Activated naive CD8-positive, alpha-beta T cell treated with anti-CD3 and anti-CD28 coated beads for 36 hours (primary cell): ENCODE measurements at regions not wholly inside any gene's neighbourhood (a gene's known extent, or its start where the extent isn't known, plus 50 kb on each side); places are given as distances from the start of the nearest gene placed in this dataset.
"Not testable (repeated sequence)": the region's sequence is repeated elsewhere in the genome, so short reads cannot be mapped to it uniquely, and the experiment has no call there.

Experiments used
- DNase-seq: peaks from one replicate; pipeline ENCODE4 v3.0.0; 2021
- H3K27ac Mint-ChIP-seq: one replicate; pipeline ENCODE4 v1.8.0; 2022; ENCODE audit warnings: mild to moderate bottlenecking, moderate library complexity, mixed read lengths
- H3K27me3 Mint-ChIP-seq: one replicate; pipeline ENCODE4 v1.8.0; 2022; ENCODE audit warnings: mild to moderate bottlenecking, mixed read lengths
- H3K36me3 Mint-ChIP-seq: one replicate; pipeline ENCODE4 v1.8.0; 2021; ENCODE audit warnings: mild to moderate bottlenecking, mixed read lengths
- H3K4me1 Mint-ChIP-seq: one replicate; pipeline ENCODE4 v1.8.0; 2021; ENCODE audit warnings: mixed read lengths
- H3K4me3 Mint-ChIP-seq: one replicate; pipeline ENCODE4 v1.8.0; 2022; ENCODE audit warnings: mild to moderate bottlenecking, moderate library complexity, mixed read lengths
- H3K9me3 Mint-ChIP-seq: one replicate; pipeline ENCODE4 v1.8.0; 2022; ENCODE audit warnings: mixed read lengths

- not testable (repeated sequence) for H3K27me3 Mint-ChIP-seq, DNase-seq
Observed at GRCh38 chr6:57915300-57915699, 597.9 kb downstream of the PRIM2 start.

GRCh38 chr6:57942966-57943365 lies 625.5 kb downstream of the PRIM2 start:
- H3K4me1 Mint-ChIP-seq, H3K4me3 Mint-ChIP-seq, H3K27me3 Mint-ChIP-seq, H3K27ac Mint-ChIP-seq, H3K9me3 Mint-ChIP-seq, DNase-seq, H3K36me3 Mint-ChIP-seq: not testable (repeated sequence)

More at GRCh38 chr6:57915300-57915699, 597.9 kb downstream of the PRIM2 start:
- not testable (repeated sequence) for H3K9me3 Mint-ChIP-seq, H3K4me1 Mint-ChIP-seq, H3K27ac Mint-ChIP-seq, H3K36me3 Mint-ChIP-seq, H3K4me3 Mint-ChIP-seq

- H3K9me3 Mint-ChIP-seq, H3K27ac Mint-ChIP-seq, H3K4me3 Mint-ChIP-seq, DNase-seq, H3K27me3 Mint-ChIP-seq, H3K4me1 Mint-ChIP-seq: not testable (repeated sequence)
- H3K36me3 Mint-ChIP-seq: peaks cover 11% of the 10 kb centered on the region
Observed at GRCh38 chr6:57946084-57946768, 628.8 kb downstream of the PRIM2 start.

- not testable (repeated sequence) for H3K9me3 Mint-ChIP-seq, H3K4me1 Mint-ChIP-seq, H3K27me3 Mint-ChIP-seq, H3K4me3 Mint-ChIP-seq, H3K27ac Mint-ChIP-seq, DNase-seq
- H3K36me3 Mint-ChIP-seq: peaks cover 11% of the 10 kb centered on the region
Observed at GRCh38 chr6:57946769-57947091, 629.3 kb downstream of the PRIM2 start.

GRCh38 chr6:57948481-57948880 lies 631.1 kb downstream of the PRIM2 start:
- peaks cover 13% of the 10 kb centered on the region for H3K36me3 Mint-ChIP-seq

GRCh38 chr6:57950430-57950829 lies 633.0 kb downstream of the PRIM2 start:
- H3K27ac Mint-ChIP-seq, DNase-seq, H3K9me3 Mint-ChIP-seq, H3K4me3 Mint-ChIP-seq, H3K27me3 Mint-ChIP-seq, H3K4me1 Mint-ChIP-seq: not testable (repeated sequence)
- peaks cover 14% of the 10 kb centered on the region for H3K36me3 Mint-ChIP-seq

More at GRCh38 chr6:57948481-57948880, 631.1 kb downstream of the PRIM2 start:
- not testable (repeated sequence) for DNase-seq, H3K27ac Mint-ChIP-seq, H3K27me3 Mint-ChIP-seq, H3K9me3 Mint-ChIP-seq, H3K4me1 Mint-ChIP-seq, H3K4me3 Mint-ChIP-seq

- not testable (repeated sequence) for H3K4me1 Mint-ChIP-seq, DNase-seq, H3K36me3 Mint-ChIP-seq, H3K4me3 Mint-ChIP-seq, H3K27me3 Mint-ChIP-seq, H3K27ac Mint-ChIP-seq, H3K9me3 Mint-ChIP-seq
Observed at GRCh38 chr6:57966757-57967156, 649.3 kb downstream of the PRIM2 start.

- not testable (repeated sequence) for H3K9me3 Mint-ChIP-seq, H3K27ac Mint-ChIP-seq, DNase-seq, H3K4me1 Mint-ChIP-seq, H3K36me3 Mint-ChIP-seq, H3K4me3 Mint-ChIP-seq, H3K27me3 Mint-ChIP-seq
Observed at GRCh38 chr6:57971956-57972355, 654.5 kb downstream of the PRIM2 start.

GRCh38 chr6:57974653-57975052 lies 657.2 kb downstream of the PRIM2 start:
- peaks cover 5% of the 10 kb centered on the region for H3K27me3 Mint-ChIP-seq
- H3K4me3 Mint-ChIP-seq: no peak overlapping the region
- DNase-seq: no peak
- H3K9me3 Mint-ChIP-seq: no peaks in the 10 kb centered on the region
- H3K27ac Mint-ChIP-seq: no peak overlapping the region
- H3K4me1 Mint-ChIP-seq: no peaks in the 10 kb centered on the region
- no peaks in the 10 kb centered on the region for H3K36me3 Mint-ChIP-seq

- H3K4me3 Mint-ChIP-seq, H3K27me3 Mint-ChIP-seq, H3K27ac Mint-ChIP-seq, H3K36me3 Mint-ChIP-seq, H3K9me3 Mint-ChIP-seq, H3K4me1 Mint-ChIP-seq, DNase-seq: not testable (repeated sequence)
Observed at GRCh38 chr6:57975127-57975526, 657.7 kb downstream of the PRIM2 start.

- H3K4me1 Mint-ChIP-seq, H3K36me3 Mint-ChIP-seq, H3K9me3 Mint-ChIP-seq: not testable (repeated sequence)
Observed at GRCh38 chr6:57976371-57976770, 658.9 kb downstream of the PRIM2 start.

GRCh38 chr6:57983603-57984002 lies 666.2 kb downstream of the PRIM2 start:
- not testable (repeated sequence) for DNase-seq, H3K9me3 Mint-ChIP-seq, H3K36me3 Mint-ChIP-seq, H3K27ac Mint-ChIP-seq, H3K4me1 Mint-ChIP-seq, H3K4me3 Mint-ChIP-seq
- peaks cover 16% of the 10 kb centered on the region for H3K27me3 Mint-ChIP-seq

More at GRCh38 chr6:57976371-57976770, 658.9 kb downstream of the PRIM2 start:
- H3K4me3 Mint-ChIP-seq, H3K27ac Mint-ChIP-seq, DNase-seq, H3K27me3 Mint-ChIP-seq: not testable (repeated sequence)

GRCh38 chr6:57984575-57984974 lies 667.1 kb downstream of the PRIM2 start:
- peaks cover 16% of the 10 kb centered on the region for H3K27me3 Mint-ChIP-seq
- not testable (repeated sequence) for H3K9me3 Mint-ChIP-seq, H3K27ac Mint-ChIP-seq, H3K4me3 Mint-ChIP-seq, H3K4me1 Mint-ChIP-seq, DNase-seq, H3K36me3 Mint-ChIP-seq

GRCh38 chr6:57985734-57986133 lies 668.3 kb downstream of the PRIM2 start:
- not testable (repeated sequence) for H3K9me3 Mint-ChIP-seq, H3K4me1 Mint-ChIP-seq, H3K36me3 Mint-ChIP-seq, H3K4me3 Mint-ChIP-seq, H3K27ac Mint-ChIP-seq, DNase-seq
- peaks cover 16% of the 10 kb centered on the region for H3K27me3 Mint-ChIP-seq

- peaks cover 16% of the 10 kb centered on the region for H3K27me3 Mint-ChIP-seq
- not testable (repeated sequence) for DNase-seq, H3K4me3 Mint-ChIP-seq, H3K27ac Mint-ChIP-seq, H3K36me3 Mint-ChIP-seq, H3K9me3 Mint-ChIP-seq, H3K4me1 Mint-ChIP-seq
Observed at GRCh38 chr6:57986584-57986983, 669.2 kb downstream of the PRIM2 start.

GRCh38 chr6:57989520-57990080 lies 672.2 kb downstream of the PRIM2 start:
- not testable (repeated sequence) for H3K4me3 Mint-ChIP-seq, H3K27me3 Mint-ChIP-seq, H3K27ac Mint-ChIP-seq, H3K9me3 Mint-ChIP-seq, H3K36me3 Mint-ChIP-seq, DNase-seq, H3K4me1 Mint-ChIP-seq
